GM21737 (cell line): ENCODE measurements at regions not wholly inside any gene's neighbourhood (a gene's known extent, or its start where the extent isn't known, plus 50 kb on each side); places are given as distances from the start of the nearest gene placed in this dataset.
"Not testable (repeated sequence)": the region's sequence is repeated elsewhere in the genome, so short reads cannot be mapped to it uniquely, and the experiment has no call there.

ENCODE experiments used
- ATAC-seq: cut with Tn5 transposase; IDR thresholded peaks from one replicate; pipeline ENCODE4 v1.9.1; 2021; ENCODE audit warnings: mild to moderate bottlenecking, moderate library complexity; ENCODE audit not compliant: unreplicated experiment

GRCh38 chr15:39016706-39017105 lies 452.1 kb upstream of the RASGRP1 start:
- ATAC-seq, result no peak

GRCh38 chr15:39018966-39019365 lies 454.4 kb upstream of the RASGRP1 start:
- ATAC-seq, result no peak

GRCh38 chr15:39021341-39021740 lies 456.7 kb upstream of the RASGRP1 start:
- no peak for ATAC-seq

- ATAC-seq, result no peak
Observed at GRCh38 chr15:39022532-39023305, 458.1 kb upstream of the RASGRP1 start.

GRCh38 chr15:39025321-39025720 lies 460.7 kb upstream of the RASGRP1 start:
- no peak for ATAC-seq

GRCh38 chr15:39025881-39026280 lies 461.3 kb upstream of the RASGRP1 start:
- ATAC-seq, result no peak

- ATAC-seq, result no peak
Observed at GRCh38 chr15:39028069-39028468, 463.5 kb upstream of the RASGRP1 start.

GRCh38 chr15:39029741-39030140 lies 465.1 kb upstream of the RASGRP1 start:
- no peak for ATAC-seq

- ATAC-seq, result no peak
Observed at GRCh38 chr15:39030291-39031070, 465.9 kb upstream of the RASGRP1 start.

GRCh38 chr15:39031596-39031995 lies 467.0 kb upstream of the RASGRP1 start:
- no peak for ATAC-seq

- ATAC-seq, result no peak
Observed at GRCh38 chr15:39034816-39035215, 470.2 kb upstream of the RASGRP1 start.

GRCh38 chr15:39037611-39038010 lies 473.0 kb upstream of the RASGRP1 start:
- ATAC-seq, result not testable (repeated sequence)

- no peak for ATAC-seq
Observed at GRCh38 chr15:39040861-39041260, 476.2 kb upstream of the RASGRP1 start.

GRCh38 chr15:39041979-39042495 lies 477.4 kb upstream of the RASGRP1 start:
- no peak for ATAC-seq

GRCh38 chr15:39051626-39052322 lies 487.2 kb upstream of the RASGRP1 start:
- no peak for ATAC-seq

GRCh38 chr15:39052323-39052705 lies 487.7 kb upstream of the RASGRP1 start:
- ATAC-seq, result no peak

GRCh38 chr15:39053480-39053879 lies 488.9 kb upstream of the RASGRP1 start:
- ATAC-seq, result no peak

- no peak for ATAC-seq
Observed at GRCh38 chr15:39054128-39054732, 489.6 kb upstream of the RASGRP1 start.

GRCh38 chr15:39056357-39056756 lies 491.7 kb upstream of the RASGRP1 start:
- ATAC-seq, result no peak

- no peak for ATAC-seq
Observed at GRCh38 chr15:39058351-39059131, 493.9 kb upstream of the RASGRP1 start.
